GM23338 (cell line): ENCODE measurements at regions not wholly inside any gene's neighbourhood (a gene's known extent, or its start where the extent isn't known, plus 50 kb on each side); places are given as distances from the start of the nearest gene placed in this dataset.

Source experiments
- ATAC-seq: fragments of 200-7000 bp; cut with Tn5 transposase; 3 replicates; pipeline ENCODE4 v1.9.1; 2020
- DNase-seq: peaks from one replicate; pipeline ENCODE4 v3.0.0-alpha.2; 2015; ENCODE audit warnings: low spot score
- H2AFZ ChIP-seq: fragments of 200-600 bp; sonication (generic); 2 replicates; pipeline ENCODE4 v1.8.0; 2016; ENCODE audit warnings: antibody characterized with exemption, mild to moderate bottlenecking, moderate library complexity
- H3F3A ChIP-seq: fragments of 200-600 bp; sonication (generic); replicated peaks from 2 replicates; pipeline ENCODE4 v1.8.0; 2017; ENCODE audit warnings: antibody characterized with exemption, mixed run types, low read depth
- H3K27ac ChIP-seq: fragments of 200-600 bp; sonication (generic); 2 replicates; pipeline ENCODE4 v1.6.1; 2016; ENCODE audit warnings: low read depth
- H3K27me3 ChIP-seq: fragments of 200-600 bp; sonication (generic); 2 replicates; pipeline ENCODE4 v1.8.0; 2016; ENCODE audit warnings: mild to moderate bottlenecking, mixed run types, moderate library complexity; ENCODE audit not compliant: insufficient read depth
- H3K36me3 ChIP-seq: fragments of 200-600 bp; sonication (generic); 2 replicates; pipeline ENCODE4 v1.8.0; 2016; ENCODE audit warnings: mild to moderate bottlenecking; ENCODE audit not compliant: insufficient read depth
- H3K4me1 ChIP-seq: fragments of 200-600 bp; sonication (generic); 2 replicates; pipeline ENCODE4 v1.8.0; 2016; ENCODE audit warnings: mild to moderate bottlenecking, moderate library complexity; ENCODE audit not compliant: insufficient read depth
- H3K4me2 ChIP-seq: fragments of 200-600 bp; sonication (generic); 2 replicates; pipeline ENCODE4 v1.7.1; 2017; ENCODE audit warnings: mixed run types
- H3K4me3 ChIP-seq: fragments of 200-600 bp; sonication (generic); 2 replicates; pipeline ENCODE4 v1.6.1; 2016; ENCODE audit warnings: mixed run types
- H3K79me2 ChIP-seq: fragments of 200-600 bp; sonication (generic); replicated peaks from 2 replicates; pipeline ENCODE4 v1.8.0; 2017; ENCODE audit warnings: mild to moderate bottlenecking; ENCODE audit not compliant: insufficient read depth
- H3K9me2 ChIP-seq: fragments of 200-600 bp; sonication (generic); 2 replicates; pipeline ENCODE4 v1.8.0; 2017; ENCODE audit not compliant: insufficient read depth
- H4K20me1 ChIP-seq: fragments of 200-600 bp; sonication (generic); replicated peaks from 2 replicates; pipeline ENCODE4 v1.8.0; 2017; ENCODE audit warnings: mild to moderate bottlenecking; ENCODE audit not compliant: insufficient read depth
- H3K27ac Mint-ChIP-seq: 2 replicates; pipeline ENCODE4 v1.8.0; 2020; ENCODE audit warnings: inconsistent platforms, mild to moderate bottlenecking, moderate library complexity, mixed read lengths
- H3K27me3 Mint-ChIP-seq: 3 replicates; pipeline ENCODE4 v1.8.0; 2022; ENCODE audit warnings: low read depth, mild to moderate bottlenecking, moderate library complexity, mixed read lengths, inconsistent platforms; ENCODE audit not compliant: insufficient read depth, poor library complexity
- H3K36me3 Mint-ChIP-seq: 3 replicates; pipeline ENCODE4 v1.8.0; 2021; ENCODE audit warnings: low read depth, mild to moderate bottlenecking, inconsistent platforms, moderate library complexity, mixed read lengths
- H3K4me1 Mint-ChIP-seq: 3 replicates; pipeline ENCODE4 v1.8.0; 2020; ENCODE audit warnings: mild to moderate bottlenecking, inconsistent platforms, mixed read lengths
- H3K4me3 Mint-ChIP-seq: 3 replicates; pipeline ENCODE4 v1.8.0; 2021; ENCODE audit warnings: moderate library complexity, mild to moderate bottlenecking, inconsistent platforms, mixed read lengths
- H3K9me3 Mint-ChIP-seq: 3 replicates; pipeline ENCODE4 v1.8.0; 2020; ENCODE audit warnings: moderate library complexity, mild to moderate bottlenecking, inconsistent platforms, mixed read lengths
- CREB1 ChIP-seq: fragments of 250-450 bp; sonication (Bioruptor Pico); IDR thresholded peaks from 2 replicates; pipeline ENCODE4 v1.5.0; 2020; ENCODE audit warnings: low read depth, mild to moderate bottlenecking, moderate library complexity
- EZH2 ChIP-seq: fragments of 200-600 bp; sonication (generic); IDR thresholded peaks from one replicate; pipeline ENCODE4 v1.8.0; 2017; ENCODE audit warnings: antibody characterized with exemption, mild to moderate bottlenecking, low read depth; ENCODE audit not compliant: unreplicated experiment
- EZH2phosphoT487 ChIP-seq: fragments of 200-600 bp; sonication (generic); IDR thresholded peaks from one replicate; pipeline ENCODE4 v1.8.1; 2018; ENCODE audit warnings: antibody characterized with exemption; ENCODE audit not compliant: unreplicated experiment
- JUNB ChIP-seq: IDR thresholded peaks from one replicate; pipeline ENCODE4 v1.6.1; 2016; ENCODE audit warnings: antibody characterized with exemption; ENCODE audit not compliant: unreplicated experiment
- NANOG ChIP-seq: IDR thresholded peaks from 2 replicates; pipeline ENCODE4 v1.6.1; 2016; ENCODE audit warnings: antibody characterized with exemption, borderline replicate concordance
- POLR2AphosphoS5 ChIP-seq: IDR thresholded peaks from 2 replicates; pipeline ENCODE4 v1.6.1; 2016; ENCODE audit warnings: antibody characterized with exemption, low read depth
- STAT1 ChIP-seq: IDR thresholded peaks from one replicate; pipeline ENCODE4 v1.6.1; 2016; ENCODE audit warnings: antibody characterized with exemption; ENCODE audit not compliant: unreplicated experiment
- ZNF114 ChIP-seq: fragments of 250-450 bp; sonication (Bioruptor Pico); IDR thresholded peaks from 2 replicates; pipeline ENCODE4 v1.5.0; 2020; ENCODE audit warnings: mild to moderate bottlenecking, moderate library complexity
- ZNF331 ChIP-seq: fragments of 250-450 bp; sonication (Bioruptor Pico); IDR thresholded peaks from 2 replicates; pipeline ENCODE4 v1.5.0; 2020; ENCODE audit warnings: low read depth, mild to moderate bottlenecking, moderate library complexity
- TF ChIP-seq, protein P1 (sequence below): fragments of 250-450 bp; sonication (Bioruptor Pico); IDR thresholded peaks from 2 replicates; pipeline ENCODE4 v1.5.0; 2020; ENCODE audit warnings: mild to moderate bottlenecking, moderate library complexity
- TF ChIP-seq, protein P2 (sequence below), 2 experiments: fragments of 200-600 bp in 1 of 2; sonication (generic) in 1 of 2; conservative IDR thresholded peaks; 2 replicates each; pipeline versions ENCODE4 v1.5.1 to v1.6.1; 2016 to 2017; ENCODE audit warnings: antibody characterized with exemption in 2 of 2, low read depth in 2 of 2, mild to moderate bottlenecking in 2 of 2, moderate library complexity in 1 of 2
- TF ChIP-seq, protein P3 (sequence below): IDR thresholded peaks from one replicate; pipeline ENCODE4 v1.6.1; 2018; ENCODE audit warnings: antibody characterized with exemption; ENCODE audit not compliant: unreplicated experiment
- TF ChIP-seq, protein P4 (sequence below): IDR thresholded peaks from 2 replicates; pipeline ENCODE4 v1.6.1; 2016; ENCODE audit warnings: antibody characterized with exemption

DNA sequence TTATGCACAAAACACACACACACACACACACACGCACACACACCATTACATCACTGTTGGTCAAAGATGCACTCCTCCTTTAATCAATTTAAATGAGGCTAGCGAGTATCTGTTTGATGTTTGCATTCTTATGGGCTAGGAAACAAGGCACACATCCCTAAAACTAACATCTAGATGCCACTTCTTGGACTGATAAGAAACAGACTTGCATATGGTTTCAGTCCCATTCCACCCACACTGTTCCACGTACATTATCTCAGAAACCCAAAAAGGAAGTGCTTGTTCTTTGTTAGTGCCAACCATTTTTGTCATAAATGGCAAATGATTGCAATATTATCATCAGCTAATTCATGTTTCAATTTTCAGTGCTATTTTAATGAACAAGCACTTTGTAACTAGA is 69.5 kb downstream of the CCR1 start:
- Histone ChIP-seq H3K79me2 (no peaks in the 10 kb centered on the region), H2AFZ (no peak overlapping the region), H3K27ac (no peak overlapping the region), H3K27me3 (no peaks in the 10 kb centered on the region), H3K9me2 (peaks cover 6% of the 10 kb centered on the region; the same call in 1 of the 2 replicates), H3K4me3 (no peak overlapping the region), H3K4me1 (no peaks in the 10 kb centered on the region), H3K4me2 (no peak overlapping the region), H3K36me3 (no peaks in the 10 kb centered on the region), H3F3A (no peaks in the 10 kb centered on the region), H4K20me1 (no peaks in the 10 kb centered on the region)
- H3K4me1 Mint-ChIP-seq = no peaks in the 10 kb centered on the region
- DNase-seq = no peak
- H3K27ac Mint-ChIP-seq = no peak overlapping the region
- H3K27me3 Mint-ChIP-seq = no peaks in the 10 kb centered on the region
- no peak for ATAC-seq
- H3K36me3 Mint-ChIP-seq = no peaks in the 10 kb centered on the region
- H3K4me3 Mint-ChIP-seq = no peak overlapping the region
- H3K9me3 Mint-ChIP-seq = no peaks in the 10 kb centered on the region
- TF ChIP-seq, protein P1, sequence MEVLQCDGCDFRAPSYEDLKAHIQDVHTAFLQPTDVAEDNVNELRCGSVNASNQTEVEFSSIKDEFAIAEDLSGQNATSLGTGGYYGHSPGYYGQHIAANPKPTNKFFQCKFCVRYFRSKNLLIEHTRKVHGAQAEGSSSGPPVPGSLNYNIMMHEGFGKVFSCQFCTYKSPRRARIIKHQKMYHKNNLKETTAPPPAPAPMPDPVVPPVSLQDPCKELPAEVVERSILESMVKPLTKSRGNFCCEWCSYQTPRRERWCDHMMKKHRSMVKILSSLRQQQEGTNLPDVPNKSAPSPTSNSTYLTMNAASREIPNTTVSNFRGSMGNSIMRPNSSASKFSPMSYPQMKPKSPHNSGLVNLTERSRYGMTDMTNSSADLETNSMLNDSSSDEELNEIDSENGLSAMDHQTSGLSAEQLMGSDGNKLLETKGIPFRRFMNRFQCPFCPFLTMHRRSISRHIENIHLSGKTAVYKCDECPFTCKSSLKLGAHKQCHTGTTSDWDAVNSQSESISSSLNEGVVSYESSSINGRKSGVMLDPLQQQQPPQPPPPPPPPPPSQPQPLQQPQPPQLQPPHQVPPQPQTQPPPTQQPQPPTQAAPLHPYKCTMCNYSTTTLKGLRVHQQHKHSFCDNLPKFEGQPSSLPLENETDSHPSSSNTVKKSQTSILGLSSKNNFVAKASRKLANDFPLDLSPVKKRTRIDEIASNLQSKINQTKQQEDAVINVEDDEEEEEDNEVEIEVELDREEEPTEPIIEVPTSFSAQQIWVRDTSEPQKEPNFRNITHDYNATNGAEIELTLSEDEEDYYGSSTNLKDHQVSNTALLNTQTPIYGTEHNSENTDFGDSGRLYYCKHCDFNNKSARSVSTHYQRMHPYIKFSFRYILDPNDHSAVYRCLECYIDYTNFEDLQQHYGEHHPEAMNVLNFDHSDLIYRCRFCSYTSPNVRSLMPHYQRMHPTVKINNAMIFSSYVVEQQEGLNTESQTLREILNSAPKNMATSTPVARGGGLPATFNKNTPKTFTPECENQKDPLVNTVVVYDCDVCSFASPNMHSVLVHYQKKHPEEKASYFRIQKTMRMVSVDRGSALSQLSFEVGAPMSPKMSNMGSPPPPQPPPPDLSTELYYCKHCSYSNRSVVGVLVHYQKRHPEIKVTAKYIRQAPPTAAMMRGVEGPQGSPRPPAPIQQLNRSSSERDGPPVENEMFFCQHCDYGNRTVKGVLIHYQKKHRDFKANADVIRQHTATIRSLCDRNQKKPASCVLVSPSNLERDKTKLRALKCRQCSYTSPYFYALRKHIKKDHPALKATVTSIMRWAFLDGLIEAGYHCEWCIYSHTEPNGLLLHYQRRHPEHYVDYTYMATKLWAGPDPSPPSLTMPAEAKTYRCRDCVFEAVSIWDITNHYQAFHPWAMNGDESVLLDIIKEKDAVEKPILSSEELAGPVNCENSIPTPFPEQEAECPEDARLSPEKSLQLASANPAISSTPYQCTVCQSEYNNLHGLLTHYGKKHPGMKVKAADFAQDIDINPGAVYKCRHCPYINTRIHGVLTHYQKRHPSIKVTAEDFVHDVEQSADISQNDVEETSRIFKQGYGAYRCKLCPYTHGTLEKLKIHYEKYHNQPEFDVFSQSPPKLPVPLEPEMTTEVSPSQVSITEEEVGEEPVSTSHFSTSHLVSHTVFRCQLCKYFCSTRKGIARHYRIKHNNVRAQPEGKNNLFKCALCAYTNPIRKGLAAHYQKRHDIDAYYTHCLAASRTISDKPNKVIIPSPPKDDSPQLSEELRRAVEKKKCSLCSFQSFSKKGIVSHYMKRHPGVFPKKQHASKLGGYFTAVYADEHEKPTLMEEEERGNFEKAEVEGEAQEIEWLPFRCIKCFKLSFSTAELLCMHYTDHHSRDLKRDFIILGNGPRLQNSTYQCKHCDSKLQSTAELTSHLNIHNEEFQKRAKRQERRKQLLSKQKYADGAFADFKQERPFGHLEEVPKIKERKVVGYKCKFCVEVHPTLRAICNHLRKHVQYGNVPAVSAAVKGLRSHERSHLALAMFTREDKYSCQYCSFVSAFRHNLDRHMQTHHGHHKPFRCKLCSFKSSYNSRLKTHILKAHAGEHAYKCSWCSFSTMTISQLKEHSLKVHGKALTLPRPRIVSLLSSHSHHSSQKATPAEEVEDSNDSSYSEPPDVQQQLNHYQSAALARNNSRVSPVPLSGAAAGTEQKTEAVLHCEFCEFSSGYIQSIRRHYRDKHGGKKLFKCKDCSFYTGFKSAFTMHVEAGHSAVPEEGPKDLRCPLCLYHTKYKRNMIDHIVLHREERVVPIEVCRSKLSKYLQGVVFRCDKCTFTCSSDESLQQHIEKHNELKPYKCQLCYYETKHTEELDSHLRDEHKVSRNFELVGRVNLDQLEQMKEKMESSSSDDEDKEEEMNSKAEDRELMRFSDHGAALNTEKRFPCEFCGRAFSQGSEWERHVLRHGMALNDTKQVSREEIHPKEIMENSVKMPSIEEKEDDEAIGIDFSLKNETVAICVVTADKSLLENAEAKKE (CRISPR knock-in tag) = no peak
- TF ChIP-seq STAT1 = no peak
- TF ChIP-seq ZNF114 (CRISPR knock-in tag) = no peak
- TF ChIP-seq POLR2AphosphoS5 = no peak
- TF ChIP-seq NANOG = no peak
- TF ChIP-seq EZH2 = no peak
- no peak for TF ChIP-seq JUNB
- TF ChIP-seq, protein P2, sequence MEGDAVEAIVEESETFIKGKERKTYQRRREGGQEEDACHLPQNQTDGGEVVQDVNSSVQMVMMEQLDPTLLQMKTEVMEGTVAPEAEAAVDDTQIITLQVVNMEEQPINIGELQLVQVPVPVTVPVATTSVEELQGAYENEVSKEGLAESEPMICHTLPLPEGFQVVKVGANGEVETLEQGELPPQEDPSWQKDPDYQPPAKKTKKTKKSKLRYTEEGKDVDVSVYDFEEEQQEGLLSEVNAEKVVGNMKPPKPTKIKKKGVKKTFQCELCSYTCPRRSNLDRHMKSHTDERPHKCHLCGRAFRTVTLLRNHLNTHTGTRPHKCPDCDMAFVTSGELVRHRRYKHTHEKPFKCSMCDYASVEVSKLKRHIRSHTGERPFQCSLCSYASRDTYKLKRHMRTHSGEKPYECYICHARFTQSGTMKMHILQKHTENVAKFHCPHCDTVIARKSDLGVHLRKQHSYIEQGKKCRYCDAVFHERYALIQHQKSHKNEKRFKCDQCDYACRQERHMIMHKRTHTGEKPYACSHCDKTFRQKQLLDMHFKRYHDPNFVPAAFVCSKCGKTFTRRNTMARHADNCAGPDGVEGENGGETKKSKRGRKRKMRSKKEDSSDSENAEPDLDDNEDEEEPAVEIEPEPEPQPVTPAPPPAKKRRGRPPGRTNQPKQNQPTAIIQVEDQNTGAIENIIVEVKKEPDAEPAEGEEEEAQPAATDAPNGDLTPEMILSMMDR (conservative IDR thresholded peaks at IDR 0.05; ENCODE audit: low read depth in 2 of 2) = no peak
- TF ChIP-seq CREB1 (CRISPR knock-in tag) = no peak
- no peak for TF ChIP-seq EZH2phosphoT487
- TF ChIP-seq, protein P3, sequence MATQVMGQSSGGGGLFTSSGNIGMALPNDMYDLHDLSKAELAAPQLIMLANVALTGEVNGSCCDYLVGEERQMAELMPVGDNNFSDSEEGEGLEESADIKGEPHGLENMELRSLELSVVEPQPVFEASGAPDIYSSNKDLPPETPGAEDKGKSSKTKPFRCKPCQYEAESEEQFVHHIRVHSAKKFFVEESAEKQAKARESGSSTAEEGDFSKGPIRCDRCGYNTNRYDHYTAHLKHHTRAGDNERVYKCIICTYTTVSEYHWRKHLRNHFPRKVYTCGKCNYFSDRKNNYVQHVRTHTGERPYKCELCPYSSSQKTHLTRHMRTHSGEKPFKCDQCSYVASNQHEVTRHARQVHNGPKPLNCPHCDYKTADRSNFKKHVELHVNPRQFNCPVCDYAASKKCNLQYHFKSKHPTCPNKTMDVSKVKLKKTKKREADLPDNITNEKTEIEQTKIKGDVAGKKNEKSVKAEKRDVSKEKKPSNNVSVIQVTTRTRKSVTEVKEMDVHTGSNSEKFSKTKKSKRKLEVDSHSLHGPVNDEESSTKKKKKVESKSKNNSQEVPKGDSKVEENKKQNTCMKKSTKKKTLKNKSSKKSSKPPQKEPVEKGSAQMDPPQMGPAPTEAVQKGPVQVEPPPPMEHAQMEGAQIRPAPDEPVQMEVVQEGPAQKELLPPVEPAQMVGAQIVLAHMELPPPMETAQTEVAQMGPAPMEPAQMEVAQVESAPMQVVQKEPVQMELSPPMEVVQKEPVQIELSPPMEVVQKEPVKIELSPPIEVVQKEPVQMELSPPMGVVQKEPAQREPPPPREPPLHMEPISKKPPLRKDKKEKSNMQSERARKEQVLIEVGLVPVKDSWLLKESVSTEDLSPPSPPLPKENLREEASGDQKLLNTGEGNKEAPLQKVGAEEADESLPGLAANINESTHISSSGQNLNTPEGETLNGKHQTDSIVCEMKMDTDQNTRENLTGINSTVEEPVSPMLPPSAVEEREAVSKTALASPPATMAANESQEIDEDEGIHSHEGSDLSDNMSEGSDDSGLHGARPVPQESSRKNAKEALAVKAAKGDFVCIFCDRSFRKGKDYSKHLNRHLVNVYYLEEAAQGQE = no peak
- TF ChIP-seq, protein P4, sequence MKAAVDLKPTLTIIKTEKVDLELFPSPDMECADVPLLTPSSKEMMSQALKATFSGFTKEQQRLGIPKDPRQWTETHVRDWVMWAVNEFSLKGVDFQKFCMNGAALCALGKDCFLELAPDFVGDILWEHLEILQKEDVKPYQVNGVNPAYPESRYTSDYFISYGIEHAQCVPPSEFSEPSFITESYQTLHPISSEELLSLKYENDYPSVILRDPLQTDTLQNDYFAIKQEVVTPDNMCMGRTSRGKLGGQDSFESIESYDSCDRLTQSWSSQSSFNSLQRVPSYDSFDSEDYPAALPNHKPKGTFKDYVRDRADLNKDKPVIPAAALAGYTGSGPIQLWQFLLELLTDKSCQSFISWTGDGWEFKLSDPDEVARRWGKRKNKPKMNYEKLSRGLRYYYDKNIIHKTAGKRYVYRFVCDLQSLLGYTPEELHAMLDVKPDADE = no peak
- TF ChIP-seq ZNF331 (CRISPR knock-in tag) = no peak
